SKM-1 treated with dmso at 0.1 percent for 144 hours (cell line): ENCODE measurements at regions not wholly inside any gene's neighbourhood (a gene's known extent, or its start where the extent isn't known, plus 50 kb on each side); places are given as distances from the start of the nearest gene placed in this dataset.

Experiments used
- DNase-seq: peaks from one replicate; lab custom pipeline; 2025; ENCODE audit not compliant: unreplicated experiment; lab: John Stamatoyannopoulos, UW

DNA sequence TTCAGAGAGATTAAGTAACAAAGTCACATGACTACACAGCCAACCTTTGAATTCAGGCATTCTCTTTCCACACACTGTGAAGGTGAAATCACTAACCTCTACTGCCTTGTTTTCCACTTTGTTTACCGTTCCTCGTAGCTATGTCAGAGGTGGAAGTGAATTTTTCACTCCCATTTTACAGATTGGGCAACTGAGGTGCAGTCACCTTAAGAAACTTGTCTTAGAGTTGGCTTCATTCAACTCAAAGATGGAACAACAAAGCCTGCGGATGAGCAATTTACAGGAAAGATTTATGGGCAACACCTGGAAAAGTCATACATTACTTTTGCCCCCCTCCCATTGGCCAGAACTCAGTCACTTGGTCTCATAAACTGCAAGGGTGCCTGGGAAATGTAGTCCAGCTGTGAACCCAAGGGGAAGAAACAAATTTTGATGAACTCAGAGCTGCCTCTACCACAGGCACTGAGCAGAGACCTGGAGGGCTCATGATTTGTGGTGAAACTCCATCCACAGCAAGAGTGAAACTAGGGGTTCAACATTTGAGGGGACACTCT is 784.6 kb upstream of the EEF2KMT start:
- no peak for DNase-seq

DNA sequence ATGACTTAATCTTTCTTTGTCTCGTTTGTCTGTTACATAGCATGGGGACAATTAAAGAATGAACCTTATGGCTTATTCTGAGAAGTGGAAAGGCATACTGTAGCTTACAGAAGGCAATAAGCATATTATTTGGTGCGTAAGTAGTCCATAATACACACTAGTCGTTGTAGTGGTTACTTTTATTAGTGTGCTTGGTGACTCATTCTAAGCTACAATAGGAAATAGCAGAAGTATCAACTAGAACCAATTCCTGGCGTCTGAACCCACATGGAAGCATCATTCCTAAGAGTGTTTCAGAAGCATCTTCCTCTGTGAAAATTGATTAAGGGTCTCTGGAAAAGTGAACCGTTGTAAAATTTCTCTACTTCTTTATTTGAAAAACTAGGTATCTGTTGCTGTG is 777.8 kb upstream of the EEF2KMT start:
- no peak for DNase-seq

DNA sequence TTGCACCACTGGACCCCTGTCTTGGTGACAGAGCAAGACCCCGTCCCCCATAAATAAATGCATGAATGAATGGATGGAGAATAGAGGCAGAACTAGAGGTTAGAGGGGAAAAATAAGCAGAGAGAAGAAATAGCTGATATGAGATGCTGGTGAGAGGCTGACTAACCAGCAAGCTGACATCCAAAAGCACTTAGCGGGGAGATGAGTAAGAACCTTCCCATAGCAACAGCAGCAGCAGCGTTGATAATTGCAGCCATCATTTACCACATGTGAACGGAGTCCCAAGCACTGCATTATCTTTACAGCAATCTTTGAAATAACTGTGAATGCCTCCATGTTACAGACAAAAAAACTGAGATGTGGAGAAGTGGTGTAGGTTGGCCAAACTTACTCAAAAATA is 777.3 kb upstream of the EEF2KMT start:
- no peak for DNase-seq

DNA sequence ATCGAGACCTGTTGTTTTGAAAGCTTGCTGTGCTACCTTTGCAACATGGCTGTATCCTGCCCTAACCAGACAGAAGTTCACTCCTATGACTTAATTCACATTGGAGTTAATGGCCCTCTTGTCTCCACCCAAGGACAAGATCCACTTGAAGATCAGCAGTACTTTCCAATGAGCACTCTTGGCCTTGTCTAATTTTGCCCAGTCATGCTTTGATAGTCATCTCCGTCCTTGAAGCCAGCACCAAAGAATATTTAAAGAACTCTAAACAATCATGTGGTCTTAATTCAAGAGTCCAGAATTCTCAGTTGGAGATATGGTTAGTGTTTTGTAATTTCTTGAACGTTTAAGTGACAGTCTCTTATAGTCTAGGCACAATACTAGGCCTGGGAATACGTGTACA is 775.6 kb upstream of the EEF2KMT start:
- DNase-seq, result no peak

DNA sequence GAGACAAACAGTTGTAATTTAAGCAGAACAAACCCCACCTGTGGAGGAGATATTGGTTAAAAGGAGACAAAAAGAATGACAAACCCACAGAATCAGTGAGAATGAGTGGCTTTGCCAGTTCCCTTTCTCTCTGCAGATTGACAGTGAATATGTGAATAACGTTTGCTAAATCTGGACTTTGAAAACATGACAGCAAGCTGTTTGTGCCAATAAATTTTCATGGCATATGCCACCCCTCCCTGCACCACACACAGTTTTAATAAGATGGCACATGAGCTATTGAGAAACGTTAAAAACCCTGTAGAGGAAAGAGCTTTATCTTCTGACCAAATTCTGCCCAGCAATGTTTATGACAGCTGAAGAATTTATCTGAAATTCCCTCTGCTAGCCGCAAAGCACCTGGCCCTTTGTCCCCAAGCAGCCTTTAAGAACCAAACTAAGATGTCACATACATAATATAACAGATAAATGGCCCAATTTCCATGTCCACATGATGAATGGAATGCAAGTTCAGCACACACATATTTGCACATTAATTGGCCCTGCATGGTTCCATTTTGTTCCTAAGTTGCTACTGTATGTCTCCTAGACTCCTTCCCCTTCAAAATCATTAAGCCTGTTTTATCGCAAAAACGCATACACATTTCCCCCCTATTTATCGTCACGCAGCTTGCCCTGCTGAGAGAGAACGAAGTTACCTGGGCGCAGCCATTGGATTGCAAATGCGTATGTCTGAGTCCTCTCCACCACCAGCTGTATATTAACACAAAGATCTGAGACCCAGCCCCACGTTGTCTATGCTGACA is 773.5 kb upstream of the EEF2KMT start:
- no peak for DNase-seq

DNA sequence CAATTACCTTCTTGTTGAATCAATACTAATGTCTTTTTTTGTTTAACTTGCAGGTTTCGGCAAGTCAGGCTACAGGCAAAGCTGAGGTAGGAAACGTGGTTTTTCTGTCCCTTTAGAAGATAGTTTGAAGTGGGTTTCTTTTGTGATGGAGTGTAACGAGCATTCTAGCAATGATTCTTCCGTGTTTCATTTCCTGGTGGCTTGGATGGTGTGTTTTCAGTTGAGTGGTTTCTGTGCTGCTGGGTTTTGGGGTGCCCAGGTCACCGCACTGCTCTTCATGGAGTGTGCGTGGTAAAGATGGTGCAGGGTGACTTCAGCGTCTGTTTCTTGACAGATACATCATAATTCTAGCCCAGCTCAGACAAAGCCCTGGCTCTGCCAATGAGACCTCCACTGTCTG is 769.7 kb upstream of the EEF2KMT start:
- no peak for DNase-seq

DNA sequence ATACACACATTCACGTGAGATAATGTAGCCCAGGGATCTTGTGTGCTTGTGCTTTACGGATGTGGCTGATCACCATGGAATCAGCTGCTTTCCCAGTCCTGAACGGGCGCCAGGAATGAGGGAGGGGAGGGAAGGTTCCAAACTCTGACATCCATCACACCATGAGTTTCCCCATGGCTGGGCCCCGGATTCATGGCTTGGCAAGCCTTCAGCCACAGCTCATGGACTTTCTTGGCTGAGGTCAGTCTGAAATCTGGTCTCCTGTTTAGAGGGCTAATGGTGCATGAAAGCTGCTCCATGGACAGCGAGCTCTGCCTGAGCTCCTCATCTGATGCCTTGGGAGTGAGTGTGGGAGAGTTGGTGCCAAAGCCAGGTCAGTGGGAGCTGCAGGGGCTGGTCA is 767.6 kb upstream of the EEF2KMT start:
- DNase-seq, result no peak

DNA sequence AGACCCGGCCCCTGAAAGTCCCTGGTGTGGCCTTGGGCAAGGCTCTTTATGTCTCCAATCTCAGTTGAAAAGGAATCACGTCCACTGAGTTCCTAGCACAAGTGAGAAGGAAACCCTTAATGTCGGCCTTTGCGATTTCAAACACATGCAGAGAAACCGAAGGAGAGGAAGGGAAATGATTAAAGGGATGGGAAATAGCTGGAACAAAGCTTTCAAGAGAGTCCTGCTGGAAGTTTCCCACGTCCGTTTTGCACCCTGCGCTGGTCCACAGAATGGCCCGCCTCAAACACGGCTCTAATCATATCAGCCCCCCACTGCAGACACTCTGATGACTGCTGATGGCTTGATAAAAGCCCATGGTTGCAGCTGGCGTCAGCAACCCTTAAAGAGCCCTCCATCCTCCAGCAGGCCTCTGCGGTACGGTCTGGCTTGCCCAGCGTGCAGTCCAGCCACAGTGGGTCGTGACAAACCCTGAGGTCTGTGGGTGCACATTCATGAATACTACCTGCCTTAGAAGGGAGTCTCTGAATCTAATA is 765.5 kb upstream of the EEF2KMT start:
- no peak for DNase-seq

DNA sequence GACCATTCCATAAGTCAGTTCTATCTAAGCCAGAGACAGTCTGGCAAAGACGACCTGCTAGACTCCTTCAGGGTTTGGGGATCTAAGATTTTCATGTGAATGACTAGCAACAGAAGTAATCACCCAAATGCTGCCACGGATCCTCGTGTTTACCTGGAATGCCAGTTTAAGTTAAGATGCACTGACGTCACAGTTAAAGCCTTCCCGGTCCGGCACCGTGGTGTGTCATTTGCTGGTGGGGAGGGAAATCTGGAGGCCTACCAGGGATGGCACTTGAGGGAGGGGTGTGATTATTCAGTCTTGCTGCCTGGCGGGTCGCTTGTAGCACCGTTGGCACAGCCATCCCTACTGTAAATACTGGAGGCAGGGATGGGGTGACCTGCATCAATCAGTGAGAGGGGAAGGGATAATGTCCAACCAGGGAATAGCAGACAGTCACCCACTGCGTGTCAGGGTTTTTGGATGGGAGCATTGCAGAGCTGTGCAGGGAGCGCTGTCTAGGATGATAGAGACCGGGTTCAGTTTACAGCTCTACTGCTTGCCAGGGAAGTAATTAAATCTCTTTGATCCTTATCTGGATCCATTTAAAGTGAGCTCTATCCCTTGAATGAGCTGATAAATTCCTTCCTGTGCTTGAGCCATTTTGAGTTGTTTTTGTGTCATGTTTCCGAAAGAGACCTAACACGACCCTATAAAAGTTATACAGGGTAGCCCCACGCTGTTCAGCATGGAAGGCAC is 764.7 kb upstream of the EEF2KMT start:
- DNase-seq, result no peak

DNA sequence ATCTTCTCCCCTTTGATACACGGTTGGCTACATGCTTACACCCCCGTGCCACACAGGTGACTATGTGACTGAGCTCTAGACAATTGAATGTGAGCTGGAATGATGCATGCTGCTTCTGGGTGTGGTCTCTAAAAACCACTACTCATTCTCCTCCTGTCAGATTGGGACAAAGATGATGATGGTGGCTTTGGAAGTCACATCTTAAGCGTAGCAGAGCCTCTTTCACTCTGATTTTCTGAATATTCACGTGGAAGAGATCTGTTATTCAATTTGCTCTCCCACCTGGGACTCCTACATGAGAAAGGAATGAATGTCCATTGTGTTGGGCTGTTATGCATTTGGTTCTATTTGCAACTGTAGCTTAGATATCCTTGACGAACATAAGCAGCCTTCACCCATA is 763.6 kb upstream of the EEF2KMT start:
- DNase-seq, result no peak

DNA sequence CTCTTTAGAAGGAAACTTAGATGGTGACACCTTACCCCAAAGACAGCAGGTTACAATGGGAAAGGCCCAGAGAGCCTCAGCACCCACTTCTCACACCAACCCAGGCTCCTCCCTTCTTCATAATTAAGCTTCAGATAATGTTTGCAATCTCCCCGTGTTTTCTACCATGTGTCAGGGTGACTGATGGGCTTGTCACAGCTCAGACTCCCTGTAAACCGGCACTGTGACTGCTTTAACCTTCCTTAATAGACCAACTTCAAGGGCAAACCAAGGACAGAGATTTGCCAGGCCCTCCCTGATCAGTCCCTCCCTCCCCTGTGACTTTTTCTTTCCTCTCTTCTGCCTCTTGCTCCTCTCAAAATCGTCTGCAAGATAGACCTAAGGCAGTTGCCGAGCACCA is 760.6 kb upstream of the EEF2KMT start:
- no peak for DNase-seq

DNA sequence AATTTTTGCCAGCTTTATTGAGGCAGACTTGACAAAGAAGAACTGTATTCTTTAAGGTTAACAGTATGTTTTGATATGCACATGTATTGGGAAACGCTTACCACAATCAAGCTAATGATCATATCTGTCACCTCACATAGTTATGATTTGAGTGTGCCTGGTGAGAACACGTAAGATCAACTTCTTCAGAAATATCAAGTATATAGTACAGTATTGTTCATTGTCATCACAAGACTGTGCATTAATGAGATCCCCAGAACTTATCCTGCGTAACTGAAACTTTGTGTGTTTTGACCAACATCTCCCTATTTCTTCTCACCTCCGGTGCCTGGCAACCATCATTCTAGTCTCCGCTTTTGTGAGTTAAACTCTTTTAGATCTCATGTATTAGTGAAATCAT is 756.4 kb upstream of the EEF2KMT start:
- DNase-seq, result no peak

DNA sequence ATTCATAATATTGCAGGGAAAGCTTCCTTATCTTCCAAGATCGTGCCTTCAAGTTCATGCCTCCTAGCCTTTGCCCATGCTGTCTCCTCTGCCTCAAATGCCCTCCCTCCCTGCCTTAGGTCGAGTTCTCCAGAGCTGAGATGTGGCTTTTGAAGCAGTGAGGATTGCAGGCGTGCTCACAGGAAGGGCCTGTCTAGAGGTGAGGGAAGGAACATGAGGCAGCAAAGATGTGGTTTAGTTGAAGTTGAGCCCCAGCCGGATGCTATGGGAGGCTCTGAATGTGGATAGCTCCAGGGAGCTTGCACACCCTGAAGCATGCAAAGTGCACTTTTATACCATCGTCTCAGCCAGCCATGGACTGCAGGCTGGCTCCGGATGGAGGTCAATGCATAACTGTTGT is 754.6 kb upstream of the EEF2KMT start:
- DNase-seq, result no peak

DNA sequence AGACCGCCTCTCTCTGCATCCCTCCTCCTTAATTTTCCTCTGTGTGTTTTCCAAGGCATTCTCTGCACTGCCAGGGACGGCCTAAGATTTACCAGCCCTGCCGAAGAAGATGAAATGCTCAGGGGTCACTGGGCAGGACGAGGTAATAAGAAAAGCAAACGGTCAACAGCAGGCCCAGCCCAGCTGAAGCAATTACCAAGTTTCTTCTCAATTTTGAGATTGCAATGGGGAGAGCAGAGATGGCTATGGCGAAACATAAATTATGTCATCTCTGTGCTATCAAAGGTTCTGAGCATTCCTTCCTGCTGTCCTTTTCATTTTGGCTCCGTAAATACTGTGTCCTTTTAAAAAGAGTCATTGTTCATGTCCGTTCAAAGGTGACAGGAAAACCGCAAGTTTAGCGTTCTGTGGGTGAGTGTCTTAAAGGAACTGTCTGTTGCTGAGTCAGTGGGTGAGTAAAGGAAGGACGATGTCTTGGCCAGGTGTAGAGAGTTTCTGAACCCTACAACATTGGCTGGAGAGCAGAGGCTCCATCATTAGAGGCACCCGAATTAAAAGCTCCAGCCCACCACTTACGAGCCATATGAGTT is 753.9 kb upstream of the EEF2KMT start:
- DNase-seq, result no peak

DNA sequence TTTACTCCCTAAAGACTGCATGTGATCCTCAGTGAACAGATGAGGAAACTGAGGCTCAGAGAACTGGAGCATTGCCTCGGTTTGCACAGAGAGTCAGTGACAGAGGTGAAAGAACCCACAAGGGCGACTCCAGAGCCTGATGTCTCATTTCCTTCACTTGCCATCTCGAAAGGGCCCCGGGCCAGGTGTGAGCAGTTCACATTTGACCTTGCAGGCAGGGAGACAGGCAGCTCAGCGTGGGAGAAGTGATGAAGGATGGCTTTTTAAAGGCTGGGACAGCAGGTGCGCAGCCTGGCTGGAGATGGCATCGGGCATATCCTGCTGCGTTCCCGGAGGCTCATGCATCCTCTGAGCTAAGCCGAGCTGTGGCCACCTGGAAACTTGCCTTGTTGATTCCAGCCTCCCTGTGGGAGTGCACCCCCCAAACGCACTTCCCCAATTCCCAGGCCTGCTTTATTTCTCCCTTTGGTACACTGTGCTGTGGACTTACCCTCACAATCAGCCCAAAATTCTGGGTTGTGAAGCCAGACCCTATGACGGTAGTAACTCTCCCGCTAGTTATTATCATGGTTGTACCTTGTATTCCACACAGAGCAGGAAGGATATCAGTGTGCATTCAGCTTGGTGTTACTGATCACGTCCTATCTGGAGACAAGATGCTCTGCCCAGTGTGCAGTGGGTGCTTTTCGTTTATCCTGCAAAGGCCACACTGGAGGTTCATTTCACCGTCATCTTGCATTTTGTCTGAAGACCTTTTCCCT is 753.2 kb upstream of the EEF2KMT start:
- no peak for DNase-seq

DNA sequence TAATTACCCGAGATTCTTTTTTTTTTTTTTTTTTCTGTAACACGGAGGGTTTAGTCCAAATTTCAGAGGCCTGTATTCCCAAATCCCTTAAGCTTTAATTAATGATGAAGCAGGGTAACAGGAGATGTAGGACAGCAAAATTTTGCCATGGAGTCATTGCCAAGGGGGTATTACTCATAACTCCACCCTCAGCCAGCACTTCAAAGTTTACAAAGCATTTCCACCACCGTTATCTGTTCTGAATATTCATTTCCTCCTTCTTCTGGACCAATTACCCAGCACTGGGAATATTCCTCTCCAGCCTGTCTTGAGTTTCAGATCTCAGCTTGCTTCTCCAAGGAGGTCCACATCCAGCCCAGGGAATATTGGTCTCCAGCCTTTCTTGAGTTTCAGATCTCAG is 747.5 kb upstream of the EEF2KMT start:
- DNase-seq, result no peak

DNA sequence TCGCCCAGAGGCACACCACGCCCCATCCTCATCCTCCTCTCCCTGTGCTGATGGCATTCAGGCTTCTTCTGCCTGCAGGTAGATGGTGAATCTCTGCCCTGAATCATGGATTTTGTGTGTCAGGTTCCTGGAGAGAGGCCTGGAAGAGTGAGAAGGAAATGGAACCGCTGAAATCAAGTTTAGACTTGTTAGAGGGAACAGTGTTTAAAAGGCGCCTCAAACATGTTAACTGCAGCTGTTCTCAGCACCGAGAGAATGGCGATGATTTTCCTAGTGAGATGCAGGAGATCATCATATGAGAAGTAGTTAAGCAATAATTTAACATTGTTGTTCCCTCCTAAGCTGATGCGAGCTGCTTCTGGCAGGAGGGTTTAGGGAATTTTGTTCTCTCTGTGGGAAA is 744.4 kb upstream of the EEF2KMT start:
- DNase-seq, result no peak

DNA sequence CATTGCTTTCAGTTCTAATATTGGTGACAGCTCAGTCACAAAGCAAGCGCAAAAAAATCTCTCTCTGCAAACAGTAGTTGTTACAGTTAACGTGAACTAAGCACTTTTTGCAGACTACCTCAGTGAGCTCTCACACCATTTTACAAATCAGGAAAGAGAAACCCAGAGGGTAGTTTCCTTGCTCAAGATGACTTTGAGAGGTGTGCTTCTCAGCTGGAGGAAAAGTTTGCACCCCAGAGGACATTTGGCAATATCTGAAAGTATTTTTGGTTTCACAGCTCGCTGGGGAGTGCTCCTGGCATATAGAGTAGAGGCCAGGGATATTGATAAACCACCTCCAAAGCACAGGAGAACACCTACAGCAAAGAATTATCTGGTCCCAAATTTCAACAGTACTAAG is 741.1 kb upstream of the EEF2KMT start:
- no peak for DNase-seq

DNA sequence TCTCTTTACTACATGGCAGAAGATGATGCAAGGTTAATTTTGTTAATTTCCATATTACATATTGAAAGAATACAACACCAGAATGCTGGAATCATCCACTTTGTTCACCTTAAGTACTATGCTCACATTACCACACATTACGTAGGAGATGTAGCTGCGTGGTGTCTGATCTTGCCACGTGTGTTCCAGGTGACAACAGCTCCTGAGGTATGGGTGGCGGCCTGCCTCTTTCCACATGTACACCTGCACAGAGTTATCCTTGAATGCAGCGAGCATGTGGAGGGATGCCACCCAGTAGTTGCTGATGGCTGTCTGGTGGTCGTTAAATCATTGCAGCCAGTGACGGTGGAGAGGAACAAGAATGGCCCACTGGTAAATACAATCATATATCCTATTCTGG is 740.5 kb upstream of the EEF2KMT start:
- no peak for DNase-seq

DNA sequence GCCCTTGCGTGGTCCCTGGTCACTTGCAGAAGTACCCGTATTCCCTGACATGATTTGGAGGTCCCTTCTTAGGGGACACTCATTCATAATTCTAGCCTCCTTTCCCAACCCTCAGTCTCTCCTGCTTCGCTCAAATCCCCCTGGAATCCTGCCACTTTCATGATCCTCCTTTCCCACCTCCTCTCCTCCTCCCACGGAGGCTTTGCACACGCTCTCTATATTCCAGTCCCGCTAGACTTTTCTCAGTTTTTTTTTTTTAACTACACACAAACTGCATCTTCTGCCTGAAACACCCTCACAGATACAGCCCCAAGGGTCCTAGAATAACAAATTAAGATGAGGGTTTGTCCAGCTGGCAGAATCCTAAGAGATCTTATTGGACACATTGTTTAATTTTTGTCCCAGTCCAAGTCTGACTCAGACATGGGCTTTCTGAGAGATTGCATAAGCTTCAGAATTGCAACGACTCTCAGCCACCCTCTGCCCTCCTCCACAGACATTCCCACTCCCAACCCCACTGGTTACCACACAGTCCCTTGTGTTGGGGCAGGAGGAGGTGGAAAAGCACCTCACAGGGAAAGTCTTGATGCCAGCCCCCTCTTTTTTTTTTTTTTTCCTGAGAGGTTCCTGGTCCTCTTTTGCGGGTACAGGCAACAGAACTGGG is 739.5 kb upstream of the EEF2KMT start:
- DNase-seq, result no peak

DNA sequence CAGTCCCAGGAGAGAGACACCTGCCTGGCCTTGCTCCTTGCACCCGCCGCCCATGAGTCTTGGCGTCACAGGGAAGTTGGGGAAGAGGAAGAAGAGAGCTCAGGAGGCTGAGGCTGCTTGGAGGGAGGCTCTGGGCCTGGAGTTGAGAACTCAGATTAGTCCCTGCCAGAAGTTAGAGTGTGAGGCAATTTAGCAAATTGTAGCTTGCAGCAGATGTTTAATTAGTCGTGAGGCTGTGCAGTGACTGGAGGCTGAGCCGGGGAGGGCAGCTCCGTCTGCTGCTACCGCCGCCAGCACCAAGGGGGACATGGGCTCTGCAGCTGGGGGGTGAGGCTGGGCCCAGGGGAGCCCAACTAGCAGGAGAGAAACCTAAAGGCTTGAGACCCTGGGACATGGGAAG is 738.3 kb upstream of the EEF2KMT start:
- DNase-seq, result no peak
